Activated T-cell treated with anti-CD3 and anti-CD28 coated beads for 4 hours (primary cell): ENCODE measurements at regions not wholly inside any gene's neighbourhood (a gene's known extent, or its start where the extent isn't known, plus 50 kb on each side); places are given as distances from the start of the nearest gene placed in this dataset.
"Not testable (repeated sequence)": the region's sequence is repeated elsewhere in the genome, so short reads cannot be mapped to it uniquely, and the experiment has no call there.

Source experiments
- DNase-seq: peaks from one replicate; pipeline ENCODE4 v3.0.0-alpha.2; 2020

GRCh38 chr1:213324859-213325258 is 273.8 kb downstream of the RPS6KC1 start:
- DNase-seq, result no peak

- no peak for DNase-seq
Measured at GRCh38 chr1:213325482-213325881, 274.4 kb downstream of the RPS6KC1 start.

GRCh38 chr1:213326281-213327016 is 275.4 kb downstream of the RPS6KC1 start:
- no peak for DNase-seq

- no peak for DNase-seq
Measured at GRCh38 chr1:213327017-213327667, 276.1 kb downstream of the RPS6KC1 start.

- DNase-seq, result no peak
Measured at GRCh38 chr1:213329406-213330008, 278.5 kb downstream of the RPS6KC1 start.

GRCh38 chr1:213330281-213330680 is 279.2 kb downstream of the RPS6KC1 start:
- DNase-seq, result no peak

GRCh38 chr1:213331631-213332175 is 280.7 kb downstream of the RPS6KC1 start:
- no peak for DNase-seq

- no peak for DNase-seq
Measured at GRCh38 chr1:213332491-213332890, 281.4 kb downstream of the RPS6KC1 start.

- no peak for DNase-seq
Measured at GRCh38 chr1:213333121-213333520, 282.1 kb downstream of the RPS6KC1 start.

- no peak for DNase-seq
Measured at GRCh38 chr1:213335084-213335483, 284.0 kb downstream of the RPS6KC1 start.

GRCh38 chr1:213337025-213337678 is 286.1 kb downstream of the RPS6KC1 start:
- no peak for DNase-seq

GRCh38 chr1:213340593-213340992 is 289.6 kb downstream of the RPS6KC1 start:
- DNase-seq, result no peak

- no peak for DNase-seq
Measured at GRCh38 chr1:213345621-213346020, 294.6 kb downstream of the RPS6KC1 start.

GRCh38 chr1:213357403-213357802 is 306.4 kb downstream of the RPS6KC1 start:
- no peak for DNase-seq

GRCh38 chr1:213358368-213358767 is 307.3 kb downstream of the RPS6KC1 start:
- DNase-seq, result not testable (repeated sequence)

- no peak for DNase-seq
Measured at GRCh38 chr1:213362598-213362997, 311.6 kb downstream of the RPS6KC1 start.

- no peak for DNase-seq
Measured at GRCh38 chr1:213366141-213366831, 315.2 kb downstream of the RPS6KC1 start.

GRCh38 chr1:213369465-213369864 is 318.4 kb downstream of the RPS6KC1 start:
- no peak for DNase-seq

- no peak for DNase-seq
Measured at GRCh38 chr1:213370523-213370922, 319.5 kb downstream of the RPS6KC1 start.

GRCh38 chr1:213371525-213371846 is 320.4 kb downstream of the RPS6KC1 start:
- no peak for DNase-seq

GRCh38 chr1:213371847-213372619 is 321.0 kb downstream of the RPS6KC1 start:
- no peak for DNase-seq

- peak; percentile 55 for DNase-seq
Measured at GRCh38 chr1:213374369-213374768, 323.3 kb downstream of the RPS6KC1 start.
